ENCODE measurements at regions not wholly inside any gene's neighbourhood (a gene's known extent, or its start where the extent isn't known, plus 50 kb on each side); places are given as distances from the start of the nearest gene placed in this dataset.

DNA sequence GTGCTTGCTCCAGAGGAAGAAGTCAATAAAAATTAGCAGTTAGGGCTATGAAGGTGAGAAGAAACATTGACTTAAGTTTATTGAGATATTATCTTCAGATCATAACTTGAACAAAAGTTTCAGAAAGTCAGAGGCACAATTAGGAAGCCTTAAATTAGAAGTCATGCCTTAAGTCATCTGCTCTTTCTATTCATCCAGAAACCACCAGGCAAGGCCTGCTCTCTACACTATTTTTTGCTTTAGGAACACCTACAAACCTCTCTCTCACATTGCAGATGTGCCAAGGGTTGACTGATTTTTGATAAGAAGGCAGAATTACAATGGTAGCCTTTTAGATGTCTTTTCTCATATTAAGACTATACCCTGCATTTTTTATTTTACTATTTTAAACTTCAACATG, 268.7 kb downstream of the SPRY2 start:
- H4K91ac ChIP-seq (ENCODE audit: insufficient read depth, low read depth, low read length): no peak overlapping the region
- H3K27me3 ChIP-seq (ENCODE audit: control insufficient read depth, insufficient read depth, low read length): no peaks in the 10 kb centered on the region
- no peak overlapping the region for H4K5ac ChIP-seq (ENCODE audit: low read depth, low read length)
- intact Hi-C loops (cut with micrococcal nuclease): no loop called here
- H3K4me1 ChIP-seq (ENCODE audit: control insufficient read depth, insufficient read depth, low read length): no peaks in the 10 kb centered on the region
- ATAC-seq (ENCODE audit: low read depth) (no peak), DNase-seq (no peak)
- H3K9ac ChIP-seq (ENCODE audit: low read depth, low read length): no peak overlapping the region
- ChIA-PET POLR2A (ENCODE audit: unreplicated experiment) (no interaction called here), CTCF (no interaction called here)
- H3K36me3 ChIP-seq (ENCODE audit: control insufficient read depth, insufficient read depth, low read length): no peaks in the 10 kb centered on the region
- no peak overlapping the region for H2AK5ac ChIP-seq (ENCODE audit: low read depth, low read length)
- dilution Hi-C loops (cut with HindIII; ENCODE audit: low sequenced_read_pairs, unreplicated experiment): no loop called here
- H3K9me3 ChIP-seq (ENCODE audit: control insufficient read depth, insufficient read depth, low read length): no peaks in the 10 kb centered on the region
- no peak overlapping the region for H2BK20ac ChIP-seq (ENCODE audit: low read depth, low read length)
- in situ Hi-C loops (cut with MboI; ENCODE audit: low sequenced_read_pairs): no loop called here
- H2AFZ ChIP-seq (replicated peaks; ENCODE audit: low read length, poor library complexity): no peak overlapping the region
- no peaks in the 10 kb centered on the region for H3K9me1 ChIP-seq (ENCODE audit: insufficient read depth, low read length)
- no peak overlapping the region for H2AK9ac ChIP-seq (replicated peaks; ENCODE audit: low read depth, low read length, poor library complexity)
- H4K8ac ChIP-seq (ENCODE audit: low read depth in 2 of 2, low read length in 2 of 2): no peak overlapping the region
- H3K79me1 ChIP-seq (ENCODE audit: low read depth in 1 of 2, low read length in 2 of 2): no peaks in the 10 kb centered on the region
- H3K27ac ChIP-seq (ENCODE audit: insufficient read depth, low read length): no peak overlapping the region
- no peak overlapping the region for H3K56ac ChIP-seq (ENCODE audit: extremely low read depth, insufficient read depth, low read length)
- H3K4ac ChIP-seq (ENCODE audit: low read depth, low read length): no peak overlapping the region
- H3K4me3 ChIP-seq (ENCODE audit: insufficient read depth, low read depth, low read length): no peak overlapping the region
- TF ChIP-seq MXI1 (IDR thresholded peaks at IDR 0.05; ENCODE audit: borderline replicate concordance, low read depth, low read length) (no peak), RFX5 (IDR thresholded peaks at IDR 0.05; ENCODE audit: low read depth, low read length) (no peak), NFE2L2 (IDR thresholded peaks at IDR 0.05; ENCODE audit: low read depth, low read length) (no peak), MAFK (IDR thresholded peaks at IDR 0.05; ENCODE audit: low read depth, low read length) (no peak), FOS (IDR thresholded peaks at IDR 0.05; ENCODE audit: low read depth, low read length) (no peak), CHD1 (IDR thresholded peaks at IDR 0.05; ENCODE audit: low read depth, low read length) (no peak), RAD21 (IDR thresholded peaks at IDR 0.05; ENCODE audit: low read length) (no peak), CEBPB (IDR thresholded peaks at IDR 0.05; ENCODE audit: low read depth, low read length) (no peak), POLR2A (IDR thresholded peaks at IDR 0.05; ENCODE audit: low read depth, low read length) (no peak), RCOR1 (IDR thresholded peaks at IDR 0.05; ENCODE audit: insufficient replicate concordance, low read length) (no peak)
- TF ChIP-seq, protein P1, sequence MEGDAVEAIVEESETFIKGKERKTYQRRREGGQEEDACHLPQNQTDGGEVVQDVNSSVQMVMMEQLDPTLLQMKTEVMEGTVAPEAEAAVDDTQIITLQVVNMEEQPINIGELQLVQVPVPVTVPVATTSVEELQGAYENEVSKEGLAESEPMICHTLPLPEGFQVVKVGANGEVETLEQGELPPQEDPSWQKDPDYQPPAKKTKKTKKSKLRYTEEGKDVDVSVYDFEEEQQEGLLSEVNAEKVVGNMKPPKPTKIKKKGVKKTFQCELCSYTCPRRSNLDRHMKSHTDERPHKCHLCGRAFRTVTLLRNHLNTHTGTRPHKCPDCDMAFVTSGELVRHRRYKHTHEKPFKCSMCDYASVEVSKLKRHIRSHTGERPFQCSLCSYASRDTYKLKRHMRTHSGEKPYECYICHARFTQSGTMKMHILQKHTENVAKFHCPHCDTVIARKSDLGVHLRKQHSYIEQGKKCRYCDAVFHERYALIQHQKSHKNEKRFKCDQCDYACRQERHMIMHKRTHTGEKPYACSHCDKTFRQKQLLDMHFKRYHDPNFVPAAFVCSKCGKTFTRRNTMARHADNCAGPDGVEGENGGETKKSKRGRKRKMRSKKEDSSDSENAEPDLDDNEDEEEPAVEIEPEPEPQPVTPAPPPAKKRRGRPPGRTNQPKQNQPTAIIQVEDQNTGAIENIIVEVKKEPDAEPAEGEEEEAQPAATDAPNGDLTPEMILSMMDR (conservative IDR thresholded peaks at IDR 0.05; ENCODE audit: low read depth, low read length): no peak
- TF ChIP-seq, protein P2, sequence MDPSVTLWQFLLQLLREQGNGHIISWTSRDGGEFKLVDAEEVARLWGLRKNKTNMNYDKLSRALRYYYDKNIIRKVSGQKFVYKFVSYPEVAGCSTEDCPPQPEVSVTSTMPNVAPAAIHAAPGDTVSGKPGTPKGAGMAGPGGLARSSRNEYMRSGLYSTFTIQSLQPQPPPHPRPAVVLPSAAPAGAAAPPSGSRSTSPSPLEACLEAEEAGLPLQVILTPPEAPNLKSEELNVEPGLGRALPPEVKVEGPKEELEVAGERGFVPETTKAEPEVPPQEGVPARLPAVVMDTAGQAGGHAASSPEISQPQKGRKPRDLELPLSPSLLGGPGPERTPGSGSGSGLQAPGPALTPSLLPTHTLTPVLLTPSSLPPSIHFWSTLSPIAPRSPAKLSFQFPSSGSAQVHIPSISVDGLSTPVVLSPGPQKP (IDR thresholded peaks at IDR 0.05; ENCODE audit: borderline replicate concordance, low read depth, low read length): no peak
- TF ChIP-seq, protein P3, sequence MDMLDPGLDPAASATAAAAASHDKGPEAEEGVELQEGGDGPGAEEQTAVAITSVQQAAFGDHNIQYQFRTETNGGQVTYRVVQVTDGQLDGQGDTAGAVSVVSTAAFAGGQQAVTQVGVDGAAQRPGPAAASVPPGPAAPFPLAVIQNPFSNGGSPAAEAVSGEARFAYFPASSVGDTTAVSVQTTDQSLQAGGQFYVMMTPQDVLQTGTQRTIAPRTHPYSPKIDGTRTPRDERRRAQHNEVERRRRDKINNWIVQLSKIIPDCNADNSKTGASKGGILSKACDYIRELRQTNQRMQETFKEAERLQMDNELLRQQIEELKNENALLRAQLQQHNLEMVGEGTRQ (IDR thresholded peaks at IDR 0.05; ENCODE audit: low read depth, low read length): no peak
- no peak overlapping the region for H3K14ac ChIP-seq (replicated peaks; ENCODE audit: low read depth, low read length)
- no peak overlapping the region for H2BK5ac ChIP-seq (ENCODE audit: low read depth, low read length, poor library complexity, severe bottlenecking)
- no peak overlapping the region for H2BK120ac ChIP-seq (ENCODE audit: low read depth, low read length)
- BruUV-seq (replicated peaks): no TSS peak
- no peak overlapping the region for H3K23ac ChIP-seq (ENCODE audit: low read depth, low read length)
- H2BK15ac ChIP-seq (ENCODE audit: low read depth, low read length): no peak overlapping the region
- no peak overlapping the region for H3K18ac ChIP-seq (ENCODE audit: low read depth, low read length)
- no peaks in the 10 kb centered on the region for H4K20me1 ChIP-seq (ENCODE audit: insufficient read depth, low read length)
- H3K4me2 ChIP-seq (ENCODE audit: low read depth, low read length): no peak overlapping the region

Data from IMR-90 (cell line).